PC-9 (cell line): ENCODE measurements at regions not wholly inside any gene's neighbourhood (a gene's known extent, or its start where the extent isn't known, plus 50 kb on each side); places are given as distances from the start of the nearest gene placed in this dataset.

Experiments used
- BruUV-seq: library from RNA; stranded (reverse); fragments of 400-500 nt; replicated peaks from 2 replicates; lab custom pipeline; 2021; lab: Mats Ljungman, UMichigan
- CTCF ChIA-PET: fragments of 300-600 bp; sonication (Branson Sonifier 250); formaldehyde crosslinking; loops from one replicate; lab custom pipeline; 2022; ENCODE audit warnings: antibody characterized with exemption; lab: Charles Lee
- POLR2A ChIA-PET: fragments of 300-600 bp; sonication (Branson Sonifier 250); formaldehyde crosslinking; loops from one replicate; lab custom pipeline; 2022; ENCODE audit warnings: antibody characterized with exemption; ENCODE audit not compliant: unreplicated experiment; lab: Charles Lee
- DNase-seq, 2 experiments: peaks; one replicate each; pipeline versions ENCODE4 v3.0.0 to v3.0.0-alpha.2; 2015 to 2022; ENCODE audit warnings: mixed read lengths in 1 of 2
- H2AFZ ChIP-seq: fragments of 200-600 bp; sonication (generic); 2 replicates; pipeline ENCODE4 v1.8.1; 2017; ENCODE audit warnings: antibody characterized with exemption
- H3F3A ChIP-seq: fragments of 200-600 bp; sonication (generic); 2 replicates; pipeline ENCODE4 v1.8.1; 2017; ENCODE audit warnings: antibody characterized with exemption, mild to moderate bottlenecking, low read depth; ENCODE audit not compliant: insufficient read depth
- H3K27ac ChIP-seq: fragments of 200-600 bp; sonication (generic); 2 replicates; pipeline ENCODE4 v1.6.1; 2016; ENCODE audit warnings: mixed run types
- H3K27me3 ChIP-seq: fragments of 200-600 bp; sonication (generic); 2 replicates; pipeline ENCODE4 v1.6.1; 2016; ENCODE audit warnings: low read depth, mixed run types; ENCODE audit not compliant: insufficient read depth
- H3K36me3 ChIP-seq: fragments of 200-600 bp; sonication (generic); 2 replicates; pipeline ENCODE4 v1.6.1; 2016; ENCODE audit warnings: low read depth, mixed run types
- H3K4me1 ChIP-seq: fragments of 200-600 bp; sonication (generic); replicated peaks from 2 replicates; pipeline ENCODE4 v1.6.1; 2016; ENCODE audit warnings: mixed run types; ENCODE audit not compliant: insufficient read depth
- H3K4me2 ChIP-seq: fragments of 200-600 bp; sonication (generic); 2 replicates; pipeline ENCODE4 v1.6.1; 2017; ENCODE audit warnings: mixed run types
- H3K4me3 ChIP-seq: fragments of 200-600 bp; sonication (generic); 2 replicates; pipeline ENCODE4 v1.6.1; 2016; ENCODE audit warnings: mixed run types
- H3K79me2 ChIP-seq: fragments of 200-600 bp; sonication (generic); 2 replicates; pipeline ENCODE4 v1.6.1; 2017; ENCODE audit warnings: low read depth, mixed run types
- H3K9me2 ChIP-seq: fragments of 200-600 bp; sonication (generic); 2 replicates; pipeline ENCODE4 v1.8.1; 2017; ENCODE audit warnings: mild to moderate bottlenecking; ENCODE audit not compliant: insufficient read depth
- H3K9me3 ChIP-seq: fragments of 200-600 bp; sonication (generic); 2 replicates; pipeline ENCODE4 v1.8.1; 2016; ENCODE audit warnings: low read depth; ENCODE audit not compliant: insufficient read depth
- H4K20me1 ChIP-seq: fragments of 200-600 bp; sonication (generic); 2 replicates; pipeline ENCODE4 v1.8.1; 2017; ENCODE audit not compliant: insufficient read depth
- CTCF ChIP-seq: fragments of 200-600 bp; sonication (generic); conservative IDR thresholded peaks from 2 replicates; pipeline ENCODE4 v1.6.1; 2017; ENCODE audit warnings: mixed run types, antibody characterized with exemption, mild to moderate bottlenecking, moderate library complexity
- EZH2 ChIP-seq: fragments of 200-600 bp; sonication (generic); IDR thresholded peaks from 2 replicates; pipeline ENCODE4 v1.8.0; 2017; ENCODE audit warnings: antibody characterized with exemption, low read depth
- intact Hi-C: fragments of 100-400 bp; cut with micrococcal nuclease; formaldehyde crosslinking; loops from one replicate; pipeline ENCODE4 v1.10.0; 2022; ENCODE audit not compliant: unreplicated experiment

- CTCF ChIA-PET: no interaction called here
Measured at GRCh38 chr16:73356401-73357079, 308.6 kb upstream of the ZFHX3 start.

GRCh38 chr16:73355981-73356380, 308.1 kb upstream of the ZFHX3 start:
- CTCF ChIA-PET: no interaction called here
- Histone ChIP-seq H3K4me1 (no peaks in the 10 kb centered on the region), H3K9me2 (no peaks in the 10 kb centered on the region), H2AFZ (no peak overlapping the region), H3K36me3 (no peaks in the 10 kb centered on the region), H3K79me2 (no peaks in the 10 kb centered on the region), H3K27ac (no peak overlapping the region), H3K4me2 (no peak overlapping the region), H4K20me1 (no peaks in the 10 kb centered on the region), H3K4me3 (no peak overlapping the region), H3F3A (no peaks in the 10 kb centered on the region), H3K27me3 (peaks cover 91% of the 10 kb centered on the region), H3K9me3 (no peaks in the 10 kb centered on the region)
- POLR2A ChIA-PET: no interaction called here
- BruUV-seq: no TSS peak
- TF ChIP-seq EZH2 (no peak), CTCF (no peak)
- intact Hi-C loops: no loop called here
- DNase-seq: no peak

More at GRCh38 chr16:73356401-73357079, 308.6 kb upstream of the ZFHX3 start:
- DNase-seq: no peak
- no TSS peak for BruUV-seq
- no peak for TF ChIP-seq EZH2
- Histone ChIP-seq H4K20me1 (no peaks in the 10 kb centered on the region), H3K79me2 (no peaks in the 10 kb centered on the region), H3K27me3 (peaks cover 88% of the 10 kb centered on the region), H3K4me1 (no peaks in the 10 kb centered on the region), H3K9me2 (no peaks in the 10 kb centered on the region), H3K4me3 (no peak overlapping the region), H3F3A (no peaks in the 10 kb centered on the region), H3K36me3 (no peaks in the 10 kb centered on the region), H3K9me3 (no peaks in the 10 kb centered on the region), H2AFZ (no peak overlapping the region), H3K27ac (no peak overlapping the region), H3K4me2 (no peak overlapping the region)
- POLR2A ChIA-PET: no interaction called here
- intact Hi-C loops: no loop called here

GRCh38 chr16:73354434-73354833, 306.5 kb upstream of the ZFHX3 start:
- no TSS peak for BruUV-seq
- Histone ChIP-seq H3F3A (no peaks in the 10 kb centered on the region), H4K20me1 (no peaks in the 10 kb centered on the region), H3K79me2 (no peaks in the 10 kb centered on the region), H3K9me3 (no peaks in the 10 kb centered on the region), H3K4me2 (no peak overlapping the region), H3K36me3 (no peaks in the 10 kb centered on the region), H3K9me2 (no peaks in the 10 kb centered on the region), H2AFZ (no peak overlapping the region), H3K27ac (no peak overlapping the region), H3K27me3 (peaks cover 94% of the 10 kb centered on the region), H3K4me1 (no peaks in the 10 kb centered on the region), H3K4me3 (no peak overlapping the region)
- intact Hi-C loops: no loop called here
- ChIA-PET POLR2A (no interaction called here), CTCF (no interaction called here)
- TF ChIP-seq CTCF: no peak
- TF ChIP-seq EZH2: no peak
- DNase-seq: no peak
